SJCRH30 (cell line): ENCODE measurements at regions not wholly inside any gene's neighbourhood (a gene's known extent, or its start where the extent isn't known, plus 50 kb on each side); places are given as distances from the start of the nearest gene placed in this dataset.

Experiments
- DNase-seq, 2 experiments: peaks; one replicate each; pipeline ENCODE4 v3.0.0-alpha.2; 2015 to 2020
- H3K27ac ChIP-seq: fragments of 250-450 bp; sonication (Bioruptor Pico); 2 replicates; pipeline ENCODE4 v1.5.1; 2020; ENCODE audit warnings: mild to moderate bottlenecking, moderate library complexity
- H3K27me3 ChIP-seq: fragments of 250-450 bp; sonication (Bioruptor Pico); 2 replicates; pipeline ENCODE4 v1.5.1; 2020; ENCODE audit warnings: mild to moderate bottlenecking, moderate library complexity
- H3K36me3 ChIP-seq: fragments of 250-450 bp; sonication (Bioruptor Pico); 2 replicates; pipeline ENCODE4 v1.5.1; 2020; ENCODE audit warnings: mild to moderate bottlenecking, moderate library complexity
- H3K4me1 ChIP-seq: fragments of 250-450 bp; sonication (Bioruptor Pico); 2 replicates; pipeline ENCODE4 v1.5.1; 2020; ENCODE audit warnings: mild to moderate bottlenecking, moderate library complexity
- H3K4me3 ChIP-seq: fragments of 250-450 bp; sonication (Bioruptor Pico); 2 replicates; pipeline ENCODE4 v1.5.1; 2020; ENCODE audit warnings: mild to moderate bottlenecking, moderate library complexity
- H3K9me3 ChIP-seq: fragments of 250-450 bp; sonication (Bioruptor Pico); replicated peaks from 2 replicates; pipeline ENCODE4 v1.5.1; 2020; ENCODE audit warnings: mild to moderate bottlenecking, moderate library complexity

DNA sequence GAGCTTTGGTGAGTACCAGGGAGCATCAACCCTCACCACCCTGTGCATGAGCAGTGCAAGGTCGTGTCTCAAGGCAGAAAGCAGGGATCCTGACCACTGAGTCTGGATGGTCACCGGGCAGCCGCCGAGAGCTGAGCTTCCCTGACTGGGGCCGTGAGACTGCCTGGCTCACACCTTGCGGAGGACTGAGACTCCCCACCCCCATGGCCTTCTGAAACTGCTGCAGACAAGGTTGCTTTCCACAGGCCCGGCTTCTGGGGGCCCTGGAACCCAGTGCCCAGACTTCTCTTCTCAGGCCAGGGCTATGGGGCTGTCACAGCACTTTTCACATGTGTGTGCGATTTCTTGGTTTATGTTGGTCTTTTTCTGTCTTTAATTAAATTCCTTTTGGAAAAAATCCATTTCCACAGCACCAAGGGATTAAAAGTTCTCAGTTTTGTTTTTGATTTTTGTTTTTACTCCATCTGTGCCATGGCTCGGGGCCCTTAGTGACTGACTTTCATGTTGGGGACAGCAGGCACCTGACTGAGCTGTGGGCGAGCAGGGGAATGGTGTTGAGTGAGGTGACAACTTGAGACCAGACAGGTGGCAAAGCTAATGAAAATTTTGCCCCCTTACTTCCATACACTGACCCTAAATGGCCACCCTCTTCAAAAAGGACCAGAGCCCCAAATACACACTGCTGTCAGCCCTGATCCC is 297.9 kb downstream of the CYP26B1 start:
- Histone ChIP-seq H3K36me3 (no peaks in the 10 kb centered on the region), H3K4me3 (no peak overlapping the region), H3K9me3 (no peaks in the 10 kb centered on the region), H3K27ac (no peak overlapping the region), H3K4me1 (no peaks in the 10 kb centered on the region), H3K27me3 (peaks cover 27% of the 10 kb centered on the region)
- no peak for DNase-seq

DNA sequence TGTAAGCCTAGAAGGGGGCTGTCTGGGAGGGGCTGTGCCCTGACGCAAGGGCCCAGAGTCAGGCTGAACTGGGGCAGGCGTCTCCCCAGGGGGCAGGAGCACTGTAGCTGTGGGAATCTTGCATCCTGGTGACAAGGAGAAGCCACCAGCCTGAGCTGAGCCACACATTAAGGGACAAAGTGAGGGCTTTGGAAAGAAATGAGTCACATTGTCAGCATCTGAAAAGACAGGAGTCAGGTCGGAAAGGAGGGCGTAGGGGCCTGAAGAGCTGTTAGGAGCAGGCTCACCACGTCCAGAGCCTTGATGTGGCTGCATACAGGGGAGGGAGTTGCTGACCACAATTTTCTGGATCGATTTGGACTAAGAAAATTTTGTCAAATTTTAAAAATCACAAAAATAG is 298.6 kb downstream of the CYP26B1 start:
- Histone ChIP-seq H3K36me3 (no peaks in the 10 kb centered on the region), H3K4me1 (no peaks in the 10 kb centered on the region), H3K27me3 (peaks cover 23% of the 10 kb centered on the region), H3K27ac (no peak overlapping the region), H3K9me3 (no peaks in the 10 kb centered on the region), H3K4me3 (no peak overlapping the region)
- DNase-seq: no peak

DNA sequence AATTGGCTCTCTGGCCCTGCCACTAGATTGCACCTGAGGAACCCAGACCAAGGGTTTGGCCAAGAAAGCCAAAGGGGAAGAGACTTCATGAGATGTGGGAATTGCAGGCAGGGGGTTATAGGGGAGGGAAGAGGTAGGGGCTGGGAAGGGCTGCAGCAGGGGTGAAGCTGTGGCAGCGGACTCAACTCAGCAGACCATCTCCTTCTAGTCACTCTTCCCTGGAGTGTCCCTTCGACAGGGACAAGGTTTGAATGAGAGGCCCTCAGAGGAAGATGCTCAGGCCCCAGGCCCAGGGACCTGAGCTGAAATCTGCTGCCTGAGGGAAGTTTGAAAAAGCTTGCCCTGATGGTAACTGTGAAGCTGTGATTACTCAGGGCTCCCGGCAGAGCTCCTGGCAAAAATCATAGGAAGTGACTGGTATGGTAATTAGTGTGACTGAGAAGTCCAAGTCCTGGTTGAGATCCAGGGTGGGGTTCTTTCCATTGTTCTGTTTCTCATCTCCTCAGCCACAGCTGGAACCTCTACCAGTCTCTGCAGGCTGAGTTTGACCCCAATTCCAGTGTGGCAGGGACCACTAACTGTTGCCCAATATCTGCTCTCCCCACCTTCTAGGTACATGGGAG is 300.9 kb downstream of the CYP26B1 start:
- no peaks in the 10 kb centered on the region for H3K9me3 ChIP-seq
- H3K4me1 ChIP-seq: no peaks in the 10 kb centered on the region
- no peak overlapping the region for H3K27ac ChIP-seq
- H3K4me3 ChIP-seq: no peak overlapping the region
- peaks cover 20% of the 10 kb centered on the region; the same call in 1 of the 2 replicates for H3K27me3 ChIP-seq
- H3K36me3 ChIP-seq: no peaks in the 10 kb centered on the region
- DNase-seq: no peak

DNA sequence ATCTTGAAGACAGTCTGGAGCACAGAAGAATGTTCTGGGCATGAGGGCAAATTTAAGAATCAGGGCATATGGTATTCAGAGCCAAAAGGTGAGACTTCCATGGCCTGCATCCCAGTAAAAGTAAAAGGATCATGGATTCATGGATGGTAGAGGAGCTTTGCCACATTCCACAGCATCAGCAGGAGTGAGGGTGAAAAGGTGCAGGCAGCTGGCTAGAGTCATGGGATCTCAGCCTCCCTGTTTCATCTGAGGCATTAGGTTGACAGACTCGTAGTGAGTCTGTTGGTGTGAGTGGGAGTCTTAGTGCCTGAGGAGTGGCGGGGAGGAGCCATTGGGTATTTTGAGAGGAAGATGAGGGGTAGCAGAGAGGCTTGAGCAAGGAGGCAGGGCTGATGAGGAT is 301.6 kb downstream of the CYP26B1 start:
- no peaks in the 10 kb centered on the region for H3K9me3 ChIP-seq
- DNase-seq: no peak

DNA sequence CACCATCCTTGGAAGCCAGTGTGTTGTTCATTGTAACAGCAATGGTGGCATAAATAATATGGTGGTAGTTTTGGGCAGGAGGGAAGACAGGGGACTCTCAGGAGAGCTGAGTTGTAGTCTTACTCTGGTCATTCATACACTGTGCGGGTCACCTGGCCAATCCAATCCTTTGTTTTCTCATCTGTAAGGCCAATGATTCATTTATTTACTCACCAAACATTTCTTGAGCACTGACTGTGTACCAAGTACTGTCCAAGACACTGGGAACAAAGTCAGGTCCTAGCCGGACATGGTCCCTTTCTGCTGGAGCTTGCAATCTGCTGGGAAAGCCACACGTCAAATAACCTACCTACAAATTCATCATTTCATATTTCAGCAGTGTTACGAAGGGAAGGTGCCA is 302.7 kb downstream of the CYP26B1 start:
- Histone ChIP-seq H3K9me3 (no peaks in the 10 kb centered on the region), H3K4me1 (no peaks in the 10 kb centered on the region), H3K27ac (no peak overlapping the region), H3K36me3 (no peaks in the 10 kb centered on the region), H3K4me3 (no peak overlapping the region), H3K27me3 (peaks cover 18% of the 10 kb centered on the region; the same call in 1 of the 2 replicates)
- DNase-seq: no peak

More for the DNA sequence above, 301.6 kb downstream of the CYP26B1 start:
- H3K36me3 ChIP-seq: no peaks in the 10 kb centered on the region
- peaks cover 20% of the 10 kb centered on the region; the same call in 1 of the 2 replicates for H3K27me3 ChIP-seq
- H3K27ac ChIP-seq: no peak overlapping the region
- H3K4me1 ChIP-seq: no peaks in the 10 kb centered on the region
- no peak overlapping the region for H3K4me3 ChIP-seq

DNA sequence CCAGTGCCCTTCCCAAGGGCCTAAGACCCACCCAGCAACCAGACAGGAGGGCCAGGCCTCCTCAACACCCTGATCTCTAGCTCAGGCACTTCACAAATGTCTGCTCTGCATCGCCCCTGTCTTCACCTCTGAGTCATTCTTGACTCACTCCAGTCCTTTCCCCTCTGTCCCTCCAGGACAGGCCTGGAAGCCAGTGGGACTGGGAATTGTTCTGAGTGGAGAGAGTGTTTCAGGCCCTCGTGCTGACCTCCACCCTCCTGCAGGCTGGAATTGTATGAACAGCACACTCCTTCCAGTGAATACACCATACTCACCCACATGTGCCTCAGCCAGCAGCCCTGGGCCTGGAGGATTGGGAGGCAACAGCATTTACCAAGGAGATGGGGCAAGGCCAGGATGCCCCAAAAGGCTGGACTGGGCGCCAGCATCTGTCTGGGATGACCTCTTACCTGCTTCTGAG is 304.2 kb downstream of the CYP26B1 start:
- Histone ChIP-seq H3K27ac (no peak overlapping the region), H3K9me3 (no peaks in the 10 kb centered on the region; the same call in 1 of the 2 replicates), H3K27me3 (peaks cover 12% of the 10 kb centered on the region; the same call in 1 of the 2 replicates), H3K36me3 (no peaks in the 10 kb centered on the region), H3K4me1 (no peaks in the 10 kb centered on the region), H3K4me3 (no peak overlapping the region)
- DNase-seq: no peak

DNA sequence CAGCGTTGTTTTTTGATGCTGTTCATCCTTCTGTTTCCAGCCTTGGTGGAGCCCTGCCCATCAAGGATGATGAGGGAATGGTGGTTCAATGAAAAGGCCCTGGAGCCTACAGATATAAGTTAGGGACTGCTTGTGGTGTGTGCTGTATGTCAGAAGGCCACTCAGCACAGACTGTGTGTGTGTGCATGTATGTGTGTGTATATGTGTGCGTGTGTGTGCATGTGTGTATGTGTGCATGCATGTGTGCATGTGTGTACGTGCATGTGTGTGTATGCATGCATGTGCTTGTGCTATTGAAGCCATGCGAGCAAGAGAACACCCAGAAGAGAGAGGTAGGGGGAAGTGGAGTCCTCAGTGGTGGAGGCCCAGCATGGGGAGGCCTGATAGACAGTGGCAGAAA is 304.9 kb downstream of the CYP26B1 start:
- DNase-seq: no peak
- no peaks in the 10 kb centered on the region for H3K4me1 ChIP-seq
- no peak overlapping the region for H3K27ac ChIP-seq
- H3K4me3 ChIP-seq: no peak overlapping the region
- no peaks in the 10 kb centered on the region for H3K36me3 ChIP-seq
- H3K9me3 ChIP-seq: no peaks in the 10 kb centered on the region; the same call in 1 of the 2 replicates
- peaks cover 6% of the 10 kb centered on the region; the same call in 1 of the 2 replicates for H3K27me3 ChIP-seq

DNA sequence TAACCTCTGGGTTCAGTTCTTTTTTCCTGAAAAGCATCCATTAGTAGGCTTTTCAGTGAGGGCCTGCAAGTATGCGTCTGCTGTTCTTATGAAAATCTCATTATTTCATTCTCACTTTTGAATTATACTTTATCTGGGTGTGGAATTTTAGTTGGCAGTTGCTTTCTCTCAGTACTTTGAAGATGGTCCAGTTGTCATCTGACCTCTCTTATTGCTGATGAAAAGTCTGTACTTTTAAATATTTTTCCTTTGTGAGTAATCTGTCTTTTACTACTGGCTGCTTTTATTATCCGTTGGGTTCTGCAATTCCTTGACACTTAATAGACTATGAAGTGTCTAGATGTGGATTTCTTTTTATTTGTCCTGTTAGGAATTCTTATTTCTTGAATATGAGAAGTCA is 307.8 kb downstream of the CYP26B1 start:
- H3K4me1 ChIP-seq: no peaks in the 10 kb centered on the region
- no peaks in the 10 kb centered on the region for H3K36me3 ChIP-seq
- no peaks in the 10 kb centered on the region for H3K27me3 ChIP-seq
- DNase-seq: no peak
- H3K9me3 ChIP-seq: no peaks in the 10 kb centered on the region; the same call in 1 of the 2 replicates
- H3K4me3 ChIP-seq: no peak overlapping the region
- H3K27ac ChIP-seq: no peak overlapping the region

DNA sequence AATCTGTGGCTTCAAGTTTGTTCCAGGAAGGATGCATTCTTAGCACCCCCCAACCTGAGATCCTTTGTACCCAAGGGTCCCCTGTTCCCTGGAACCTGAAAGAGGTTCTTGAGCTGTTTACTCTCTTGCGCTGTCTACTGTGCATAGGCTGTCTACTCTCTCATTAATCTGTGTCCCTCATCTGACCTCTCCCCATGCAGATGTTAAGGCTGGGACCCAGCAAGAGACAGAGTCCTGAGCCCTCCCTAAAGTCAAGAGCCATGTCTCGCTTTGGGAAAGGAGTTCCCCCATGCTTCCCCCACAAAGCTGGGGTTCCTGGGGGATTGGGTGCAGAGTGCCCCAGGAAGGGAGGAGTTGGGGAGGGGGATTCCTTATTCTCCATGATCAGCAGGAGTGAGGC is 312.9 kb downstream of the CYP26B1 start:
- no peak overlapping the region for H3K4me3 ChIP-seq
- H3K9me3 ChIP-seq: peaks cover 4% of the 10 kb centered on the region
- H3K4me1 ChIP-seq: peaks cover 30% of the 10 kb centered on the region
- H3K27me3 ChIP-seq: no peaks in the 10 kb centered on the region
- H3K36me3 ChIP-seq: no peaks in the 10 kb centered on the region
- no peak overlapping the region for H3K27ac ChIP-seq
- DNase-seq: no peak

DNA sequence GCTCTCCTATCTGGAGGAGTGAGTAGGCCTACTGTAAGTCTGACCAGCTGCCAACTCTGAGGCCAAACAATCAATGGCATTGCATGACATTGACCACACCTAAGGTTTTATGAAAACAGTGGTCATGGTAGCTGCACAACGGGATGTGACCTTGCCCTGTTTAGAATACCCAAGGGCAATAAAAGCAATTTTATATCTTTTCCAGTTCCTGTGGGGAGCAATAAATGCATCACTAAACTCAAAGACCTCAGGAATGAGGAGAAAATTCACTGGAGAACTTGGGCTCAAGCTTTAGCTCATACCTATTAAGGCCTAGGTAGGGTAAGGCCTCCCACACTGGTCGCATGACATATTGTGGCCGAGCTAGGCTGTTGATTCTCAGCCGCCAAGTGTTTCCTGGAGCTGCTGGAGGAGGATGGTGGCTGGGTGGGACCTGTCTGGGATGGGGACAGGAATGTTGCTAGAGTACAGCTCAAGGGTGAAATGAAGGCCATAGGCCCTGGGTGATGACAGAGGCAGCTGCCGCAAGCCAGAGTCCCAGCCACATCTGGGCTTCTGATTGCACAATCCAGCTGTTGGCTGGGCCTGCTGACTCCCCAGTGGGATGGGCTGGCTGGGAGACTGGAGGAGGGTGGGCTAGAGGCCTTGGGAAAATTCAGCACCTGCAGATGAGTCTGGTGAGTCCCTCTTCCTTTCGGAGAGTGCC is 313.7 kb downstream of the CYP26B1 start:
- H3K4me3 ChIP-seq: no peak overlapping the region
- no peak overlapping the region for H3K27ac ChIP-seq
- peaks cover 33% of the 10 kb centered on the region for H3K4me1 ChIP-seq
- no peaks in the 10 kb centered on the region for H3K36me3 ChIP-seq
- peaks cover 4% of the 10 kb centered on the region for H3K9me3 ChIP-seq
- DNase-seq: peak; percentile 32 to 42
- H3K27me3 ChIP-seq: no peaks in the 10 kb centered on the region

DNA sequence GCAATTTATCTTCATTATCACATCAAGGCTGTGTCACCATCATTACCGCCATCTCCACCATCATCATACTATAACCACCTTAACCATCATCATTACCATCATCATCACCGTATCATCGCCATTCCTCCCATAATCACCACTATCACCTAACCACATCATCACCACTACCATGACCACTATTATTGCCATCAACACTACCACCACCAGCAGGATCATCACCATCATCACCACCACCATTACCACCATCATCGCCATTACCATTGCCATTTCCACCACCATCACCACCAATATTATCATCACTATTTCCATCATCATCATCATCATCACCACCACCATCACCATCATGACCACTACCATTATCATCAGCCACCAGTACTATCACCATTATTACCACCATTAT is 314.4 kb downstream of the CYP26B1 start:
- peaks cover 33% of the 10 kb centered on the region for H3K4me1 ChIP-seq
- no peak overlapping the region for H3K4me3 ChIP-seq
- no peak overlapping the region for H3K27ac ChIP-seq
- no peaks in the 10 kb centered on the region for H3K27me3 ChIP-seq
- DNase-seq: no peak
- peaks cover 4% of the 10 kb centered on the region for H3K9me3 ChIP-seq
- H3K36me3 ChIP-seq: no peaks in the 10 kb centered on the region

DNA sequence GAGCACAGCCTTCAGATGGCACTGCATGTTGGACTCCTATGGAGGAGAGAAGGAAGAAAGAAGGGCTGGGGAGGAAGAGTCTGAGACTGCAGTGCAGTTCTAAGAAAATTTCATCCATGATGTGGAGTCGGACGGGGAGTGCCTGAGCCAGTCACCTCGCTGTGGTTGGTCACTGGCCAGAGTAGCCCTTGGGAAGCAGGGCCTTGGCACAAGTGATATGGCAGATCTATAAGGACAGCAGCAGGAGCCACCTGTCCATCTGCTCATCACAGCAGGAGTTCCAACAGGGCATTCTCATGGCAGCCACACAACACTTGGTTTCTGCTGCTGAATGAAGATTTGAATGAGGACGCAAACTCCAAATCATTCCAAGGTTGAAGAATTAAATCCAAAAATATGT is 314.8 kb downstream of the CYP26B1 start:
- H3K4me1 ChIP-seq: peaks cover 33% of the 10 kb centered on the region
- DNase-seq: no peak
- peaks cover 4% of the 10 kb centered on the region for H3K9me3 ChIP-seq
- no peak overlapping the region for H3K27ac ChIP-seq
- no peaks in the 10 kb centered on the region for H3K27me3 ChIP-seq
- H3K36me3 ChIP-seq: no peaks in the 10 kb centered on the region
- H3K4me3 ChIP-seq: no peak overlapping the region

DNA sequence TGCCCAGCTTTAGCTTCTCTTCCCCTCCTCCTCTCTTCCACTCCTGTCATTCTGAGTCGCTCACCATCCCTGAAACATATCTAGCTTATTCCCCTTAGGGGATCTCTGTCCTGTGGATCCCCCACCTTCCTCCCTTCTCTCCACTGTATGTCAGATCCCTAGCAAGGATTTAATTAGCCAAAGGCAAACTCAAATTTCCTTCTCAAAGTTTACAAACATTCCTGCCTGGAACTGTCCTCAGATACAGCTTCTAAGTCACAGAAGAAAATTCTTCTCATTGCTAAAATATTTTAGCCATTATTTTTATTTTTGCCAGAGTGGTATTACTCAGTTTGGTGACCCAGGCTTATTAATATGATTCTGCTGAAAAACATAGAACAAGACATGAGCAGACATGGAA is 315.3 kb downstream of the CYP26B1 start:
- H3K9me3 ChIP-seq: peaks cover 4% of the 10 kb centered on the region
- no peaks in the 10 kb centered on the region for H3K36me3 ChIP-seq
- H3K27me3 ChIP-seq: no peaks in the 10 kb centered on the region
- H3K27ac ChIP-seq: no peak overlapping the region
- no peak for DNase-seq
- H3K4me3 ChIP-seq: no peak overlapping the region
- peaks cover 33% of the 10 kb centered on the region for H3K4me1 ChIP-seq

DNA sequence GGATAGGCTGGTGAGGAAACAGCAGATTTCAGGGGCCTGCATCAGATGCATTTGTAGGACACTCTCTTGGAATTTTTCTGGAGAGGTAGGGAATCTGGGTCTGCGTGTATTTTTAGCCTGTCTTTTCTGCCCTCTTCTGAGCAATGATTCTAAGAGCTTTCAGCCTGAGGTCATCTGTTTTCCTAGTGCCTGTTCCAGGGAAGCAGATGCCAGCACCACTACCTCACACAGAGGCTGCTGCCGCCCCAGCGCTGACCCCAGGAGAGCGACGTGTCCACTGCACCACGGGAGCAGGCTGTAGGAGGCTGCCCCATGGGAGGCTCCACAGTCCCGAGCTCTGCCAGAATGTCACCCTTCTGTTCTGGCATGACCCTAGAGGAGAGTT is 316.5 kb downstream of the CYP26B1 start:
- Histone ChIP-seq H3K27ac (peak overlapping the region; percentile 72), H3K9me3 (peaks cover 4% of the 10 kb centered on the region), H3K27me3 (no peaks in the 10 kb centered on the region), H3K4me1 (peaks cover 33% of the 10 kb centered on the region), H3K36me3 (no peaks in the 10 kb centered on the region), H3K4me3 (no peak overlapping the region)
- peak; percentile 72 to 83 for DNase-seq

DNA sequence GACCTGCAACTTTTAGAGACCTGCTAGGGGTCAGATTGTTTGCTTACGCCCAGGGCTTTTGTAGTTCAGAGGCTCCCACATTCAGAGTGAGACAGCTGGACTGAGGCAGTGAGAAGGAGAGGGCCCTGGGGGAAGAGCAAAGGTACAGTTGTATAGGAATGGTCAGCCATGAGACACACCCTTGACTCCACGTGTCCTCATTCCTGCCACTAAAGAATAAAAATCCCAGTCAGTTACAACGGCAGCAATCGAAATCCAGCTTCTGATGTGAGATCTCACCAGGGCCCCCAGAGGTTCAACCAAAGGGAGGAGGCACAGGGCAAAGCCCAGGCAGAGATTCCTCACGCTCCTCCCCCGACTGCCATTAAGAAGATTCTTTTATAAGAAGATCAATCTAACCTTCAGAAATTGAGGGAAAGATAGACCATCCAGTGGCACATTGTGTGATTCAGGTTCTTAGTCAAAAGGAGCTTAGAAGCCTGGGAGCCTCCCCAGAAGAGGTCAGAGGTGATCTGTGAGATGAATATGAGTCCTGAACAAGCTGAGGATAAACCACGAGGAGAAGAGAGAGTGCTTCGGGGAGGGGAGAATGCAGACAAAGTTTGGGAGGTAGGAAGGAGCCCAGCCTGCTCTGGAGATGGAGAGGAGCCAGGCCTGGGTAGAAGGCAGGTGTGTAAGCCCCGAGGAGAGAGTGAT is 317.0 kb downstream of the CYP26B1 start:
- H3K4me3 ChIP-seq: no peak overlapping the region
- H3K4me1 ChIP-seq: peaks cover 33% of the 10 kb centered on the region
- H3K27me3 ChIP-seq: no peaks in the 10 kb centered on the region
- H3K27ac ChIP-seq: peak overlapping the region; percentile 72
- peak in 1 of 2 experiments; percentile 37 for DNase-seq
- H3K9me3 ChIP-seq: peaks cover 4% of the 10 kb centered on the region
- no peaks in the 10 kb centered on the region for H3K36me3 ChIP-seq
